HG02763 (cell line): ENCODE measurements at regions not wholly inside any gene's neighbourhood (a gene's known extent, or its start where the extent isn't known, plus 50 kb on each side); places are given as distances from the start of the nearest gene placed in this dataset.
"Not testable (repeated sequence)": the region's sequence is repeated elsewhere in the genome, so short reads cannot be mapped to it uniquely, and the experiment has no call there.

Experiments used
- ATAC-seq: cut with Tn5 transposase; IDR thresholded peaks from one replicate; pipeline ENCODE4 v1.9.1; 2021; ENCODE audit warnings: mild to moderate bottlenecking, moderate library complexity; ENCODE audit not compliant: unreplicated experiment

DNA sequence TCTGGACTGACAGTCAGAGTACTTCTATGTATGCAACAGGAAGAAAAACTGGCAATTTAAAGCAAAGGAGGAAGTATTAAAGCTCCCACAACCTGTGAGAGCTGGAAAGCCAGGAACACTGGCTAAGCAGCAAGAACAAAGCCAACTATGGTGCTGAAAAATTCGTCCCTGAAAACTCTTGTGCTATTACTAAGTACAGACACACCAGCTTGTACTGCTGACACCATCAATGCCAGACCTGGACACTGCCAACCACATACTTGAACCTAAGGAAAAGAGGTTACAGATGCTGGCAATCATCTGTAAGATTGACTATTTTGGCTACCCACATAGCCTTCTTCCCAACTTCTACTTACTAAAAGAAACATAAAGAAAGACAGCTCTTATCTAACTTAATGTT lies 1110.6 kb downstream of the SORCS3 start:
- no peak for ATAC-seq

- ATAC-seq = no peak
Measured at GRCh38 chr10:105745596-105746148, 1104.6 kb downstream of the SORCS3 start.

DNA sequence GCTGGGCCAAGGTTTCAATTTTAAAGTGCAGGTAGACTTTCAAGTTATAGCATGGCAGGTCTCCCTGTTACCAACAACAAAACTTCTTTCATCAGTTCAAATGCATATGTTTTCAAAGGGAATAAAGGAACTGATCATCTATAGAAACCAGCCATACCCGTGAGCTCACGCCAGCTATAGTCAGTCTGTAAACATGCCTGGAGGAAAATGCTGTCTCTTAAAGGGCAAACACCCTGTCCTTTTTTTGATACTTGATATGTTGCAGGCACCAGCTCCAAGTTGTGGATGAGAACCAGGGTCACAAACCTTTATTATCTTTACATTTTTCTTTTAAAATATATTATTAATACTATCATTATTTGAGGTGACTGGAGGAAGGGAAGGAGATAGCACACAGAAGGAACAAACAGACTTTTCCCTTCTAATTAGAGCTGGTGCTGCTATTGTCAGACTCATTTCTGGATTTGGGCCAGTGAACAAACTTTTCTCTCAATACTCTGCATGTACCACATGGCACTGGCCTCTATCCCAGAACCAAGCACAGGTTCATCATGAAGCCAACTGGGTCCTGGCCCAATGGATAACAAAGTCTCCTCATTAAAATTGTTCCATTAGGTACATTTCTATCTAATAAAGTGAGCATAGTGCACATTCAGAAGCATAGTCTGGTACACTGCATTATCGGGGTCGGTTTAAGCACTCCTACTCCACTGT lies 1102.4 kb downstream of the SORCS3 start:
- no peak for ATAC-seq

DNA sequence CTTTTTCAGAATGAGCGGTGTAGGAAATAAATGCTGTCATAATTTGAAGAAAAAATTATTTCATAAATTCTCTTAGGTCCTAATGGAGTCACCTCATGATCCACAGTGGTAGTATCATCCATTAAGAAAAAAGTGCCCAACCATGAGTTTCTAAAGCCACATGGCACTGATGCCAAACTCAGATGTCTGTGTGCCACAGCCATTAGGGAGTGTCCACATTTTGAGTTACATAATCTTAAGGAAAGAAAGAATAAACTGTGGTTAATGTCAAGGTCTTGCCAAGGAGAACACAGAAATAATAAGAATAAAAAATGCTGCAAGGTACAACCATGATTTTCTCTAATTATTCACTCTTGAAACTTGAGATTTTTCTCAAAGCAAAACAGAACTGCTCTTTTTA lies 1101.8 kb downstream of the SORCS3 start:
- ATAC-seq = no peak

DNA sequence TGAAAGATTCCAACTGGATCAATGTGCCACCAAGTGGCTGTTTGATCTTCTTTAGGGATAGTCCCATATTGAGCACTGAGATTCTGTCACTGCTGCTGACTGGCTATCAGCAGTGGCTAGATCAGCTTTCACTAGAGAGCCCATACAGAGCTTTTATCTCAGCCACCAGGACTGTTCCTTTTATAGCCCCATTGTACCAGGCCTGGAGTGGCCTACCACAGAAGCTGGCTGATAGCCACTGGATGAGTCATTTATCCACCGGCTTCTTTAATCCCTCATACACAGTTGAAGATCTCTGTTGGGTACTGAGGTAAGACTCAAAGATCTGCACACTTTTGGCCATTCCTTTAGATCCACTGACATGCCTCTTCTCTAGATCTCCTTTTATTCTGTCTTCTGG lies 1101.1 kb downstream of the SORCS3 start:
- ATAC-seq = no peak

- no peak for ATAC-seq
Measured at GRCh38 chr10:105734479-105734878, 1093.4 kb downstream of the SORCS3 start.

DNA sequence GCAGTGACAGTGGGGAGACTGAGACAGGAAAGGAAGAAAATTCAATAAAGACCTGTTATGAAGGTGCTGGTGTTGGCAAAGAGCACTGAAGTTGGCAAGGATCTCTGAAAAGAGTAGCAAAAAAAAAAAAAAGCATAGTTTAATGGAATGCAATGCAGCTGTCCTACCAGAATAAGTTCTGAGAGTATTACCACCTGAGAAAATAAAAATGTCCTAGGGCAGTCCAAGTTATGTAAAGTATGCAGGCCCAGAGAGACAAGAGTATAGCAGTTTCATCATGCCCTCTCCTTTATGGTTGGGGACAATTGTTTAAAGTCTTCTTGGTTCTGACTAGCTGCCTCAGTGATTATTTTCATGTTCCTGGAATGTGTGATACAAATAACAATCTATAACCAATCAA lies 1092.8 kb downstream of the SORCS3 start:
- no peak for ATAC-seq

DNA sequence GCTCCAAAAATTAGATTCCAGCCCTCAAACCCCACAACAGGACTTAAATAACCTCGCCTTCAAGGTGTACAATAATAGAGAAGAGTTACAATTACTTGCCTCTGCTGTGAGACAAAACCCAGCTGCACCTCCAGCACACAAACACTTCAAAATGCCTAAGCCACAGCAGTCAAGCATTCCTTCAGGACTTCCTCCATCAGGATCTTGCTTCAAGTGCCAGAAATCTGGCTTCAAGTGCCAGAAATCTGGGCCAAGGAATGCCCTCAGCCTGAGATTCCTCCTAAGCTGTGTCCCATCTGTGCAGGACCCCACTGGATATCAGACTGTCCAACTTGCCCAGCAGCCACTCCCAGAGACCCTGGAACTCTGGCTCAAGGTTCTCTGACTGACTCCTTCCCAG lies 1088.3 kb downstream of the SORCS3 start:
- ATAC-seq = no peak

GRCh38 chr10:105727586-105727985 lies 1086.5 kb downstream of the SORCS3 start:
- ATAC-seq = not testable (repeated sequence)

- ATAC-seq = no peak
Measured at GRCh38 chr10:105727131-105727530, 1086.0 kb downstream of the SORCS3 start.

DNA sequence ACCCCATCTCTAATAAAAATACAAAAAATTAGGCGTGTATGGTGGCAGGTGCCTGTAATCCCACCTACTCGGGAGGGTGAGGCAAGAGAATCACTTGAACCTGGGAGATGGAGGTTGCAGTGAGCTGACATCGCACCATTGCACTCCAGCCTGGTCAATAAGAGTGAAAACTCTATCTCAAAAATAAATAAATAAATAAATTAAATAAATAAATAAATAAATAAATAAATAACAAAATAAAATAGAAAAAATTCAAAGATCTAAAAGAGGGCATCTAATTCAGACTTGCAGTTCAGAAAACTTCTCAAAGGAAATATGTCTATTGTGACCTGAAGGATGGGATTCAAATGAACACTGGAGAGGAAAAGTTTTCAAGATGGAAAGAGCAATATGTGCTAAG lies 1085.1 kb downstream of the SORCS3 start:
- no peak for ATAC-seq

DNA sequence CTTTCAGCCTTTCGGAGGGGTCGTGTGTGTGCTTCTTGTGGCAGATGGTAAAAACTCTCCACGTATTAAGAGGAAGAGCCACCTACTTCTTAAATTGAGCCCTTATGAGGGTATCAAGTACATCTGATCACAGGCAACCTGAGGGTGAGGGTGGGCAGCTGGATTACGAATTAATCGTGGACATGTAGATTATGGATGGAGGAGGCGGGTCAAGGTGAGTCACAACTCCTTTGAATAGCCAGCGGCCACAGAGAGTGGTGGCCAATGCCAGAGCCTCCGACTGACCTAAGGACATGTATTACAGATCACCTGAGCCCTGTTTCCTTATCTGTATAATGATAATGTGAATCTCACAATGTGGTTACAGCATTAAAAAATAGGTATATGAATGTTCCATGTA lies 1083.9 kb downstream of the SORCS3 start:
- ATAC-seq = no peak

GRCh38 chr10:105718207-105718995 lies 1077.3 kb downstream of the SORCS3 start:
- no peak for ATAC-seq

- no peak for ATAC-seq
Measured at GRCh38 chr10:105714728-105715127, 1073.6 kb downstream of the SORCS3 start.

GRCh38 chr10:105707603-105708002 lies 1066.5 kb downstream of the SORCS3 start:
- ATAC-seq = no peak

GRCh38 chr10:105706281-105707026 lies 1065.4 kb downstream of the SORCS3 start:
- no peak for ATAC-seq

DNA sequence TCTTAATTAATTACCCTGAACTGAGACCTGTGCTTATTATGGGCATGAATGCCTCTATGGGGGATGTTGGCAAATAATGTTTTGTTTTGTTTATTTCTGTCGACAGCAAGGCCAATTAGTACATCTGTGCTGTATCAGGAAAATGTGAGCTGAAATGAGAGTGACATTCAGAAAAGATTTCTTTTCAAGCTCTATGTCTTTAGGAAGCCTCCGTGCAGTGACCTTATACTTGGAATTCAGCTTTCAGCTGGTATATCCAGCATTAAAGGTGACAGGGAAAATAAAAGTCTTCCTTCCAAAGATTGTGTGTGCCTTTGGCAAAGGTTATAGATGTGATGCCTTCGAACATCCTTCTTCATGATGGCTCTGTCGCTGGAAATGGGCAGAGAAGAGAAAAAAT lies 1061.1 kb downstream of the SORCS3 start:
- ATAC-seq = no peak

DNA sequence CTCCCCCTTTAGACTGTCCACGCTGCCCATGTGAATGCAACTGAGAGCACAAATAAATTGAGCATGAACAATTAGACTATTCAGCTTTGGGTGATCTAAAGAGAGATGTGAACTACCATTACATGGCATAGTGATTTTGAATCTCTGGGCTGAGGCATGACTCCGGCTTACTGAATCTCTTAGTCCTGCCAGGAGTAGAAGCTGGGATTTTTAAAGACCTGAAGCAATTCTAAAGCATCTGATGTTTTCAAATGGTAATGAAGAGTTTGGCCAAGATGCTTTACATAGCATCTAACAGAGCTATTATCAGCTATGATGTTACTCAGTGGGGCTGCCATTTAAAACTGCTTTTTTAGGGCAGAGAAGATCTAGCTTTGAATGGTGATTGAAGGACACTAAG lies 1059.1 kb downstream of the SORCS3 start:
- ATAC-seq = no peak

- no peak for ATAC-seq
Measured at GRCh38 chr10:105699504-105699903, 1058.4 kb downstream of the SORCS3 start.

GRCh38 chr10:105698592-105698991 lies 1057.5 kb downstream of the SORCS3 start:
- ATAC-seq = no peak

DNA sequence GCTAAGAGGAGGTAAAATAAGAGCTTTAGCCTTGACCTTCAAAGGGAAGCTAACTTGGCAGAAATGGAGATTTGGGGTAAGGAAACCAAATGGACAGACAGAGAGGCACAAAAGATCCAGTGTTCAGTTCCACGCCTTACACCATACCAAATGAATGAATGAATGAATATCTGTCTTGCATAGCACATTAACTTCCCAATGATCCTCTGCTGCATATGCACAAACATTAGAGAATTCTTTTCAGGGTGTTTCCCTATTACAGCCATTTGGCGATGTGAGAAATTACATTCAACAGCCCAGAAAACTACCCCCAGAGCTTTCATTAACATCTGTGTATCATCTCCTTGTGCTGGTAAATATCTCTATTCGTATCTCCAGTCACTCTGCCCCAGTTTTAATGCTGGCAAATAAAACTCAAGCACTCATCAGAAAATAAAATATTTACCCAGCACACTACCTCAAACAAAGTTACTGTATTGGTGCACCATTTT lies 1056.2 kb downstream of the SORCS3 start:
- no peak for ATAC-seq
